LNCaP clone FGC (cell line): ENCODE measurements at regions not wholly inside any gene's neighbourhood (a gene's known extent, or its start where the extent isn't known, plus 50 kb on each side); places are given as distances from the start of the nearest gene placed in this dataset.

Experiments
- DNase-seq: peaks from one replicate; pipeline ENCODE4 v3.0.0-alpha.2; 2011; ENCODE audit warnings: low read depth
- H3K4me3 ChIP-seq: 2 replicates; pipeline ENCODE4 v1.5.1; 2011; ENCODE audit warnings: mild to moderate bottlenecking, low read depth, low read length, control low read depth
- CTCF ChIP-seq: IDR thresholded peaks from 2 replicates; pipeline ENCODE4 v1.5.1; 2012; ENCODE audit warnings: mild to moderate bottlenecking; ENCODE audit not compliant: control insufficient read depth, insufficient read depth; ENCODE audit errors: extremely low read depth

- H3K4me3 ChIP-seq, result no peak overlapping the region
- TF ChIP-seq CTCF, result no peak
- no peak for DNase-seq
Measured at GRCh38 chr17:69800870-69801269, 274.2 kb upstream of the KCNJ16 start.

- no peak for DNase-seq
- H3K4me3 ChIP-seq, result no peak overlapping the region
- no peak for TF ChIP-seq CTCF
Measured at GRCh38 chr17:69801368-69801767, 273.7 kb upstream of the KCNJ16 start.

- TF ChIP-seq CTCF, result no peak
- H3K4me3 ChIP-seq, result no peak overlapping the region
- no peak for DNase-seq
Measured at GRCh38 chr17:69802045-69802740, 272.8 kb upstream of the KCNJ16 start.

GRCh38 chr17:69809331-69809730 is 265.7 kb upstream of the KCNJ16 start:
- no peak for DNase-seq
- TF ChIP-seq CTCF, result no peak
- no peak overlapping the region for H3K4me3 ChIP-seq

GRCh38 chr17:69810326-69810965 is 264.6 kb upstream of the KCNJ16 start:
- no peak overlapping the region for H3K4me3 ChIP-seq
- TF ChIP-seq CTCF, result no peak
- DNase-seq, result no peak

GRCh38 chr17:69812240-69812837 is 262.7 kb upstream of the KCNJ16 start:
- no peak for TF ChIP-seq CTCF
- H3K4me3 ChIP-seq, result no peak overlapping the region
- no peak for DNase-seq

GRCh38 chr17:69814031-69814430 is 261.0 kb upstream of the KCNJ16 start:
- DNase-seq, result no peak
- TF ChIP-seq CTCF, result no peak
- no peak overlapping the region for H3K4me3 ChIP-seq
